IPS-18c (cell line): ENCODE measurements at regions not wholly inside any gene's neighbourhood (a gene's known extent, or its start where the extent isn't known, plus 50 kb on each side); places are given as distances from the start of the nearest gene placed in this dataset.

Source experiments
- H3K4me3 ChIP-seq: 2 replicates; pipeline ENCODE4 v1.7.0; 2013; ENCODE audit warnings: low read depth, mild to moderate bottlenecking, low read length, moderate library complexity; ENCODE audit not compliant: insufficient read depth
- H3K9me3 ChIP-seq: one replicate; pipeline ENCODE4 v1.6.1; 2013; ENCODE audit warnings: mild to moderate bottlenecking, low read length, moderate library complexity; ENCODE audit not compliant: control insufficient read depth, insufficient read depth

- Histone ChIP-seq H3K9me3 (no peaks in the 10 kb centered on the region), H3K4me3 (no peak overlapping the region)
These were observed 185.9 kb upstream of the NSMCE3 start for GRCh38 chr15:29455530-29455929.

- Histone ChIP-seq H3K4me3 (no peak overlapping the region), H3K9me3 (no peaks in the 10 kb centered on the region)
These were observed 185.4 kb upstream of the NSMCE3 start for GRCh38 chr15:29455055-29455454.

DNA sequence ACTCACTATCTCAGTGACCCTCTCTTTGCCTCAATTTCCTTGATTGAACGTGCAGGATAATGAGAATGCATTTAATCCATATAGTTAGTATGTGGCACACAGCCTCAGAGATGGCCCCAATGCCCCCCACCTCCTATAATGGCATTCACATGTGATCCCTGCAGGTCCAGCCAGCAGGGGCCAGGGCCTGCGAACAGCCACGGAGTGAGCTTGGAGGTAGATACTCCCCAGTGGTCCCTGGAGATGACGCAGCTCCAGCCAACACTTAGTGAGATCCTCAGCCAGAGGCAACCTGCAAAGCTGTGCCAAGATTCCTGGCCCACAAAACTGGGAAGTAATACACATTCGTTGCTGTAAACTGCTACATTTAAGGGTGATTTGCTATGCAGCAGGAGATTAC is 184.9 kb upstream of the NSMCE3 start:
- no peak overlapping the region for H3K4me3 ChIP-seq
- H3K9me3 ChIP-seq = no peaks in the 10 kb centered on the region

DNA sequence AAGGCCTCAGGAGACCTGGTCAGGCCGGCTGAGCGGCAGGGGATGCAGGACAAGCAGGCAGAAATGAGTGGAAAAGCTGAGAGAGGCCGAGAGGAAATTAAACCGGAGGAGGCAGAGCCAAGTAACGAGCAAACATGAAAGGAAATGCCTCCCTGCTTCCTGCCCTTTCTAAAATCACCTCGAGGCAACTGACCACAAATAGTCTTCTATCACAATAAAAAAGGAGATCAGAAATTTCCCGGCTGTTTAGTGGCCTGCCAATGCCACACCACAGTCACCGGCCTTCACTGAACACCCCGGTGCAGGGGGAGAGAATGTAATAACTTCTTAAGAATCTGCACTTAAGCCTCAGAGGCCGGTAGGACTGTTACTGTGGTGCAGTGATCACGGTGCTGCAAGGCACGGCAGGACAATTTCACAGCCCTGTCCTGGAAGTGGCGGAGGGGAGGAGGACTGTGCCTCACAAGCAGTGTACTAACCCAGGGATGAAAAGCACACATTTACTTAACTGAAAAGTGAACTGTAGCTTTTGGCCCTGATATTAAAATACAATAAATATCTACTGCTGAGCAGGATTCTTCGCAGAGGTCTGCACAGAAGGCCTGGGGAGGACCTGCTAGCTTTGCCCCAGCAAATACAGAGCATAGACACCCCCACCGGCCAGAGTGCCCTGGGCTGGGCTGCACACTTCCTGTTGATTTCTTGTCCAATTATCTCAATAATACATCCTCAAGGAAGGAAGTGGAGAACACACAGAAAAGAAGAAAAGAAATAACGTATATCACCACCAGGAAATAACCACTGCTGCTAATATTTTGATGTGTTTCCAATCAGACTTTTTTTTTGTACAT is 183.5 kb upstream of the NSMCE3 start:
- no peaks in the 10 kb centered on the region for H3K9me3 ChIP-seq
- H3K4me3 ChIP-seq = no peak overlapping the region

DNA sequence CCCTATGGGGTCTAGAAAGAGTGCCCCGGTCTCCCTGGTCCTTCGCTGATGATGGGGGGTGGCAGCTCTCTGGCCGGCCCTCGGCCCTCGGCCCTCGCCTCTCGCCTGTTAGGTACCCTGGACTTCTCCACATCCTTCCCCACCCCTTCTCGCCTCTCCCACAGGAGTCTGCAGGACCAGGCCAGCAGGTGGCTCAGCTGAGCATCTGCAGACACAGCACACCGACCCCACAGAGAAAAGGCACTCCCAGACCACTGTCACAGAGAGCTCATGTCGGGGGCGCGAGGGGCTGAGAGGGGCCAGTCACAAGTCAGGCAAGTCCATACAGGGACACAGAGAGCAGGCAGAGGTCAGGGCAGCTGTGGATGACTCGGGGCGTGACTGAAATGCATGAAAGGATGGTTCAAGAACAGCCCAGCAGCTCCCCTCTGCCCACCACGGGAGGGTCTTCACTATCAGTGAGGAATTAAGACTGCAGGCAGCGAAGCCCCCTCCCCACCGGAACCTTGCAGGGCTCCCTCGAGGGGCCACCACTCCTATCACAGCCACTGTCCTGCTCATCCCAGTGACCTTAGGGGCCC is 181.7 kb upstream of the NSMCE3 start:
- no peaks in the 10 kb centered on the region for H3K9me3 ChIP-seq
- no peak overlapping the region for H3K4me3 ChIP-seq

DNA sequence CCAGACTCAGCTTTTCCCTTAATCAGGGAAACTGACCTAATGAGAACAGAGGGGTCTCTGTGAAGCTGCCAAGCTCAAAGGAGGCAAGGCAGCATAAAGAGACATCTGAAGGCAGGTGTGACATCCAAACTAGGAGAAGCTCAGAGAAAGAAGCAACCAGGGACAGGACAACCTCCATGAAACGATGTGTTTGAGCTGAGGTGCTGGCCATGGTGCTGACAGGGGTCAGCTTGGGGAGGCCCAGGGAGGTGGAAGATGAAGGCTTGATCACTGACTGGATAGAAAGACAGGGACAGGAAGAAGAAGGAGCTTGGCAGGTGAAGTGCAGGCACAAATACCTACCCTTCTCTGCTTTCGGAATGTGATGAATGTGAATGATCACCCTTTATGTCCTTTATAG is 179.5 kb upstream of the NSMCE3 start:
- Histone ChIP-seq H3K4me3 (no peak overlapping the region), H3K9me3 (no peaks in the 10 kb centered on the region)

GRCh38 chr15:29448320-29448719 is 178.7 kb upstream of the NSMCE3 start:
- Histone ChIP-seq H3K9me3 (no peaks in the 10 kb centered on the region), H3K4me3 (no peak overlapping the region)

- Histone ChIP-seq H3K4me3 (no peak overlapping the region), H3K9me3 (no peaks in the 10 kb centered on the region)
These were observed 176.9 kb upstream of the NSMCE3 start for GRCh38 chr15:29446480-29446879.

DNA sequence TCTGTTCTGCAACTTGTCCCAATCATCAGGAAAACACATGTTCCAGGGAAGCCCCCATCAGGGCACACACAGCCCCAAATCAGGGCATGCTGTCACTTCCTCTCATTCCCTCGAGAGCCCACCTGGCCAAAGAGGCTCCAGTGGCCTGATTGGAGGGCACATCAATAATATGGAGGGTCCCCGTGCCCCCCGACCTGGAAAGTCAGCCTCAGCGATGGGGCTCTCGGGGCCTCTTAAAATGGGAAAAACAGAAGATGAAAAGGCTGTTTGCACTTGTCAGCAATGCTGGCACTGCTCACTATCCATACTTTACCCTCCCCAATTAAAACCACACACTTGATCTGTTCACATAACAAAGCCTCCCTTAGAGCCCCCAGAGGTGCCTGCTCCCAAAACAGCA is 172.9 kb upstream of the NSMCE3 start:
- no peaks in the 10 kb centered on the region for H3K9me3 ChIP-seq

GRCh38 chr15:29440541-29440940 is 170.9 kb upstream of the NSMCE3 start:
- H3K4me3 ChIP-seq = no peak overlapping the region

More for the DNA sequence above, 172.9 kb upstream of the NSMCE3 start:
- no peak overlapping the region for H3K4me3 ChIP-seq

DNA sequence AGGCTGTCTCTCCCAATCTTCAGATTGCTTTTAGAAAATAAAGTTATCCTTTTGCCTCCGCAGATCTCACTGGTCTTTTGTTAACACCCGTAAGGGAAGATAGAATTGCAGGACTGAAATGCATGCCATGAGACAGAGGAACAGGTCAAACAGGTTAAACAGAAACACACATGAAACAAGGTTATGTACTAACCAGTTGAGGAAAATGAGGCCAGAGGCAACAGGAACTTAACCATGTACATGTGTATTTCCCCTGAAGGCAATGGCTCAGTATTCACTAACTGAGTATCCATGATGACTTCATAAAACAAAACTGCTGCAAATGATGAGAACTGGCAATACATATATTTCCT is 169.1 kb upstream of the NSMCE3 start:
- Histone ChIP-seq H3K4me3 (no peak overlapping the region), H3K9me3 (no peaks in the 10 kb centered on the region)

More at GRCh38 chr15:29440541-29440940, 170.9 kb upstream of the NSMCE3 start:
- H3K9me3 ChIP-seq = no peaks in the 10 kb centered on the region

GRCh38 chr15:29437888-29438702 is 168.5 kb upstream of the NSMCE3 start:
- Histone ChIP-seq H3K4me3 (no peak overlapping the region), H3K9me3 (no peaks in the 10 kb centered on the region)

GRCh38 chr15:29435811-29436210 is 166.2 kb upstream of the NSMCE3 start:
- H3K4me3 ChIP-seq = no peak overlapping the region
- H3K9me3 ChIP-seq = no peaks in the 10 kb centered on the region

DNA sequence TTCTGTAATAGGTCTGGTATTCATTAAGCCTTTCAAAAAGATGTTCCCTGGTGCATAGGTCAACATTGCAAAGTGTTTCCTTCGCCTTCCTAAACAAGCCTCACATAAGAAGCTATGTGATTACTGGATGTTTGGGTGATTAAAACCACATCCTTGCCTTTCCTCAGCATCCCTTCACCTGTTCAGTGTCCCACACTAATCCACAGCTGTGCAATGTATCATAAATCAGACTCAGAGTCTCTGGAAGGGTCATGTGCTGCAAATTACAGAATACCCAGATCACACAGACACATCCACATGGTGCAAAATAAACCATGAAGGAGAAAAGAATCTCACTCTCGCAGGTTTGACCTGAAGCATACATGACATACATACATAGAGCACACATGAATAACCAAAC is 164.7 kb upstream of the NSMCE3 start:
- no peak overlapping the region for H3K4me3 ChIP-seq

DNA sequence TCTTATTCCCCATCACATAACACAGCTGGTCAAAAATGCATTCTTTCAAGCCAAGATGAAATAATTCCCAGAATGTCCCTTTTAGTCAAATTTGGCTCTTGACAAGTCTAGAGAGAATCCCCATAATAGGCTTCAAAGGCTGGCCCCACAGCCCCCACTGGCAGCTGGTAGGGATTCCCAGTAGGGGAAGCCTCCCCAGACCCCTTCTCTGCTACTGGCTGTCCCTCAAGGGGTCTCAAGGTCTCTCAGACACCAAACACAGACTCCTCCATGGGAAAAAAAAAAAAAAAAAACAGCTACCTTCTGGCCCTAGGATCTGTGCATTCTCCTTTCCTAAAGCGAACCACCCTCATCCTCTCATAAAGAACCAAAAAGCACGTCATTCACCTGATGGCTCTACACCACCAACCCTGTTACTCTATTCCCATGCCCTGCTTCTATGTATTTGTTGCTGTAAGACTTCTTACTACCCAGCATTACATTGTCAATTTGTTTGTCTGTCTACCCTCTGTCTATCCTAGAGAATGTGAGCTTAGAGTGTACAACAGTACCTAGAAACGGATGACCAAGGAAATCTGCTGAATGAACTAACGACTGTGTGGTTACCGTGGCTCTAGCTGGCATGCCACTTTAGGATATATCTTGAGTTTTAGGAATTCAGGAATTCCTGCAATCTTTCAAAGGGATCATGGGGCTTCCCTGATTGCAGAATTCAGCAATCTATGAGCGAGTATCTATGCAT is 164.1 kb upstream of the NSMCE3 start:
- Histone ChIP-seq H3K9me3 (no peaks in the 10 kb centered on the region), H3K4me3 (no peak overlapping the region)

More for the DNA sequence above, 164.7 kb upstream of the NSMCE3 start:
- H3K9me3 ChIP-seq = no peaks in the 10 kb centered on the region

- Histone ChIP-seq H3K9me3 (no peaks in the 10 kb centered on the region), H3K4me3 (no peak overlapping the region)
These were observed 163.4 kb upstream of the NSMCE3 start for GRCh38 chr15:29433050-29433318.

DNA sequence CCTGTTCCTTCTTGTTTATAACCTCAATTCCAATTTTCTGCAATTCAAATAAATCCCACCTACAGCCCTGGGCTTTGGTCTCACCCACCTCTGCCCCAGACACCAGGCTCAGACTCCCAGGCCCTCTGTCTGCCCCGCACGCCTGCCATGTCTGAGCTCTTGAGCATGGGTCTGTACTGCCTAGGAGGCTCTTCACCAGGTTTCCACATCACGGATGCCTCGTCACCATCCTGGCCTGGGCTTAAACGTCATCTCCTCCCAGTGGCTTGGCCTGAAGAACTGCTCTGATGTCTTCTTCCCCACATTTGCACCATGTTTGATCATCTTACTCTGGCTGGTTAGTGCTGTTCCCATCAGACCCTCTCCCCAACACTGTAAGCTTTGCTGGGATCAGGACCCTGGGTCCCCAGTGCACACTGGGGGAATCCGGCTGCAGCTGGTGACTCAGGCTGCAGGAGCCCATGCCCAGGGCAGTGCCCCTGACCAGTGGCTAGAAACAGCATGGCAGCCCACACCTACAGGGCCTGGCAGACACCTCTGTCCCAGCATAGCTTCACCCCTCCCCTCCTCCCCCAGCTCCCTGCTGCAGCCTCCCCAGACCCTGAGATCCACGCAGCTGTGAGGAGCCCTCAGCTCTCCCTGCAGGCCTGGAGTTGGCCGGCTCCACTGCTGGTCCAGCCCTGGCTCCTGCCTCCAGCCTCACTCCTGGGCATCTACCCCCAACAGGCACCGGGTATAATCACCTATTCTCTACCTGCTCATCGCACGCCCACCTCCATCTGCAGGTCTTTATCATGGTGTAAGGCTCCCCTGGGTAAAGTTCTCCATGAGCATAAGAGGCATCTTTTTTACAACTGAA is 162.8 kb upstream of the NSMCE3 start:
- Histone ChIP-seq H3K9me3 (no peaks in the 10 kb centered on the region), H3K4me3 (no peak overlapping the region)
